ENCODE measurements at regions not wholly inside any gene's neighbourhood (a gene's known extent, or its start where the extent isn't known, plus 50 kb on each side); places are given as distances from the start of the nearest gene placed in this dataset.

DNA sequence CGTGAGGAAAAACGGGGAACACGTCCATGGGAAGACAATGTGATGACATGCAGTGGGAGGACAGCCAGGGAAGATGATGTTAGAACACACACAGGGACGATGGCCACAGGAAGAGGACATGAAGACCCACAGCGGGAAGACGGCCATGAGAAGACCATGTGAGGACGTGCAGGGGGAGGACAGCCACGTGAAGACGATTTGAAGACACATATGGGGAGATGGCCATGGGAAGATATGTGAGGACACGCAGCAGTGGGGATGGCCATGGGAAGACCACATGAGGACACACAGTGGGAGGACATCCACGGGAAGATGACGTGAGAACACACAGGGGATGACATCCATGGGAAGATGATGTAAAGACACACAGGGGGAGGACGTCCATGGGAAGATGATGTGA is 83.8 kb downstream of the UQCRFS1 start:
- TF ChIP-seq YY1 (IDR thresholded peaks at IDR 0.05; ENCODE audit: low read depth): no peak
- no peak for TF ChIP-seq EP300 (IDR thresholded peaks at IDR 0.05; ENCODE audit: borderline replicate concordance)
- TF ChIP-seq, protein P1, sequence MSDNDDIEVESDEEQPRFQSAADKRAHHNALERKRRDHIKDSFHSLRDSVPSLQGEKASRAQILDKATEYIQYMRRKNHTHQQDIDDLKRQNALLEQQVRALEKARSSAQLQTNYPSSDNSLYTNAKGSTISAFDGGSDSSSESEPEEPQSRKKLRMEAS (IDR thresholded peaks at IDR 0.05): no peak
- TF ChIP-seq TAF1 (IDR thresholded peaks at IDR 0.05; ENCODE audit: low read depth): no peak
- TF ChIP-seq RAD21 (IDR thresholded peaks at IDR 0.05; ENCODE audit: low read depth): no peak
- no peak for TF ChIP-seq CREB1 (IDR thresholded peaks at IDR 0.05; ENCODE audit: low read depth)
- TF ChIP-seq TEAD4 (IDR thresholded peaks at IDR 0.05): no peak
- TF ChIP-seq, protein P2, sequence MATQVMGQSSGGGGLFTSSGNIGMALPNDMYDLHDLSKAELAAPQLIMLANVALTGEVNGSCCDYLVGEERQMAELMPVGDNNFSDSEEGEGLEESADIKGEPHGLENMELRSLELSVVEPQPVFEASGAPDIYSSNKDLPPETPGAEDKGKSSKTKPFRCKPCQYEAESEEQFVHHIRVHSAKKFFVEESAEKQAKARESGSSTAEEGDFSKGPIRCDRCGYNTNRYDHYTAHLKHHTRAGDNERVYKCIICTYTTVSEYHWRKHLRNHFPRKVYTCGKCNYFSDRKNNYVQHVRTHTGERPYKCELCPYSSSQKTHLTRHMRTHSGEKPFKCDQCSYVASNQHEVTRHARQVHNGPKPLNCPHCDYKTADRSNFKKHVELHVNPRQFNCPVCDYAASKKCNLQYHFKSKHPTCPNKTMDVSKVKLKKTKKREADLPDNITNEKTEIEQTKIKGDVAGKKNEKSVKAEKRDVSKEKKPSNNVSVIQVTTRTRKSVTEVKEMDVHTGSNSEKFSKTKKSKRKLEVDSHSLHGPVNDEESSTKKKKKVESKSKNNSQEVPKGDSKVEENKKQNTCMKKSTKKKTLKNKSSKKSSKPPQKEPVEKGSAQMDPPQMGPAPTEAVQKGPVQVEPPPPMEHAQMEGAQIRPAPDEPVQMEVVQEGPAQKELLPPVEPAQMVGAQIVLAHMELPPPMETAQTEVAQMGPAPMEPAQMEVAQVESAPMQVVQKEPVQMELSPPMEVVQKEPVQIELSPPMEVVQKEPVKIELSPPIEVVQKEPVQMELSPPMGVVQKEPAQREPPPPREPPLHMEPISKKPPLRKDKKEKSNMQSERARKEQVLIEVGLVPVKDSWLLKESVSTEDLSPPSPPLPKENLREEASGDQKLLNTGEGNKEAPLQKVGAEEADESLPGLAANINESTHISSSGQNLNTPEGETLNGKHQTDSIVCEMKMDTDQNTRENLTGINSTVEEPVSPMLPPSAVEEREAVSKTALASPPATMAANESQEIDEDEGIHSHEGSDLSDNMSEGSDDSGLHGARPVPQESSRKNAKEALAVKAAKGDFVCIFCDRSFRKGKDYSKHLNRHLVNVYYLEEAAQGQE (IDR thresholded peaks at IDR 0.05; ENCODE audit: low read depth): no peak
- no peak for TF ChIP-seq NFIC (IDR thresholded peaks at IDR 0.05)
- no peak for TF ChIP-seq CEBPB (IDR thresholded peaks at IDR 0.05)
- no peak for TF ChIP-seq EGR1 (IDR thresholded peaks at IDR 0.05)

All from Ishikawa (cell line).